Stimulated activated CD8-positive, alpha-beta memory T cell treated with anti-CD3 and anti-CD28 coated beads, Interleukin-2, amount 100 ng/mL, for 1 hour (primary cell): ENCODE measurements at regions not wholly inside any gene's neighbourhood (a gene's known extent, or its start where the extent isn't known, plus 50 kb on each side); places are given as distances from the start of the nearest gene placed in this dataset.
"Not testable (repeated sequence)": the region's sequence is repeated elsewhere in the genome, so short reads cannot be mapped to it uniquely, and the experiment has no call there.

Source experiments
- DNase-seq, 2 donors: peaks; one replicate each; pipeline ENCODE4 v3.0.0-alpha.2; 2020; ENCODE audit warnings: low read depth in 2 of 2

- no peak for DNase-seq
Measured at GRCh38 chr5:167843881-167844572, 447.4 kb upstream of the WWC1 start.

DNA sequence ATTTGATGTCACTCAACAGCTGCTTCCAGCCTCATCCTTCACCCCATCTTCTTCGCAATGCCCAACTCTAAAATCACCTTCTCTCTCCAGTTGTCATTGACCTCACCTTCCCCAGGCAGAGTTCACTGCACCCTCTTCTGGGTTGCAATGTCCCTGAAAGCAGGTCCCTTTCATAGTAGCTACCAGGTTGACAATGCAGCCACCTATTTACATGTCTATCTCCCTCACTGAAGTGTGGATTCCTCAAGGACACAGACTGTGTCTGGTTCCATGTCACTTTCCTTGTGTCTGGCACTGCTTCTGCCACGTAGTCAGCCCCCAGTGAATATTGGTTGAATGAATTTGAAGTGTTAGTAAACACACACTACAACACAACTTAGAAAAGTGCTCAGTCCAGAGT is 445.5 kb upstream of the WWC1 start:
- no peak for DNase-seq

- DNase-seq, result no peak
Measured at GRCh38 chr5:167849874-167850273, 441.6 kb upstream of the WWC1 start.

DNA sequence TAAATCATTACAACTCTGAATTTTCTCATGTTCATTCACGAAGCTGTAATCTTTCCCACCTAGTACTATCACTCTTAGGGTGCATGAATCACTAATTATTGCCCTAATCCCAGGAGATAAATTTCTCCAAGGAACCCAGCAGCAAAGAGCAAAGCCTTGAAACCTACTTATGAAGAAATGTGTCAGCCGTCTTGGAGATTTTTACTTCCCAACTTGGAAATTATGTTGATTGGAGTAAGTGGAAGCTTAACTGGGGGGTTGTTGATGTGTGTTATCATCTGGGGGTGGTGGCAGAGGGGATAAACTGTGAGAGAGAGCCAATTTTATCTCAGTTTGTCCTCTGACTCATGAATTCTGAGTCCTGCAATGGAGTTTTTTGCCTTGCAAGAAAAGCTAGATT is 440.5 kb upstream of the WWC1 start:
- DNase-seq, result no peak

DNA sequence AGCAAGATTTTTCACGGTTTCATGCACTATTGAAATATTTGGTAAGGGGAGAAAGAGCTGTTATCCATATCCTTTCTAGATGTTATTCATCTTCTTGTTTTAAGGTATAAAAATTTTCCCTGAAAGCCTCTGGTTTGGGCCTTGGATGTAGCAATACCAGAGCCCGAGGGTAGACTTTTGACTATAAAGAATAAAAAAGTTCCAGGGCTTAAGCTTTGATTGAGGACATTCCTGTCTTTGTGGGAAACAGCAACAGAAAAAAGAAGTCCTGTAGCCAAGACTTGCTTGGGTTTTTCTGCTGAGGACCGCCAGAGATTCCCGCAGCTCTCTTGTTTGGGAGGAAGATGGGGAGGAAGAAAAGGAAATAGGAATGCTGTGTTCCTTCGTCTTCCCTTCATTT is 440.0 kb upstream of the WWC1 start:
- DNase-seq, result no peak

GRCh38 chr5:167852515-167852914 is 438.9 kb upstream of the WWC1 start:
- DNase-seq, result no peak

GRCh38 chr5:167853421-167853820 is 438.0 kb upstream of the WWC1 start:
- DNase-seq, result no peak

DNA sequence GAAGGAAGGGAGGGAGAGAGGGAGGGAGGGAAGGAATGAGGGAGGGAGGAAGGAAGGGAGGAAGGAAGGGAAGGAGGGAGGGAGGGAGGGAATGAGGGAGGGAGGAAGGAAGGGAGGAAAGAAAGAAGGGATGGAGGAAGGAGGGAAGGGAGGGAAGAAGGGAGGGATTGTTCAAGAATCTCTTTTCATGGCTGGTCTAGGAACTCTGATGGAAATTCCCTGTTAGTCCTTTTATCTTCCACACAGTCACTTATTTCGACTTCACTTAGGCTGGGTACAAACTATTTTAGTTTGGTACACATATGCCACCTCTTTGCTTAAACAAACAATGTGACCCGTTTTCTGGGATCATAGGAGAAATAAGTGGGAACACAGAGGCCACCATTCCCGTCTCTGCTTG is 435.6 kb upstream of the WWC1 start:
- DNase-seq, result no peak

DNA sequence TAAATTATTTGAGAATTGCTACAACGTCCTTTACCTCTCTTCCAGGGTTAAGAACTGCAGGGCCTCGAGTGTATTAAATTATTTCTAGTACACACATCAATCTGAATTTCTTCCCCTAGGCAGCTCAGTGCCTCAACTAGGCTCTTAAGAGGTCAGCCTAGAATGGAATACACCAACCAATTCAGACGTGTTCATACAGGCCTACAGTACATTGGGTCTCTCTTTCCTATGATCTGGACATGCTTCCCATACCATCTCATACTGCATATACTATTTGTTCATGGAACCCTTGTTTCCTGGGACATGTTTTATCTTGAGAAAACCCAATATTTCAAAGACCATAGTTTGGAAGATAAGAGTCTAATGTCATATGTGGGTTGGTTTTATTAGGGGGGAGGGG is 434.1 kb upstream of the WWC1 start:
- DNase-seq, result no peak

GRCh38 chr5:167858186-167858855 is 433.1 kb upstream of the WWC1 start:
- not testable (repeated sequence) for DNase-seq

GRCh38 chr5:167861129-167861927 is 430.1 kb upstream of the WWC1 start:
- no peak for DNase-seq

- DNase-seq, result no peak
Measured at GRCh38 chr5:167861928-167862426, 429.5 kb upstream of the WWC1 start.

- DNase-seq, result no peak
Measured at GRCh38 chr5:167863883-167864282, 427.6 kb upstream of the WWC1 start.

- DNase-seq, result no peak
Measured at GRCh38 chr5:167864801-167865200, 426.6 kb upstream of the WWC1 start.

- no peak for DNase-seq
Measured at GRCh38 chr5:167866797-167867196, 424.6 kb upstream of the WWC1 start.

DNA sequence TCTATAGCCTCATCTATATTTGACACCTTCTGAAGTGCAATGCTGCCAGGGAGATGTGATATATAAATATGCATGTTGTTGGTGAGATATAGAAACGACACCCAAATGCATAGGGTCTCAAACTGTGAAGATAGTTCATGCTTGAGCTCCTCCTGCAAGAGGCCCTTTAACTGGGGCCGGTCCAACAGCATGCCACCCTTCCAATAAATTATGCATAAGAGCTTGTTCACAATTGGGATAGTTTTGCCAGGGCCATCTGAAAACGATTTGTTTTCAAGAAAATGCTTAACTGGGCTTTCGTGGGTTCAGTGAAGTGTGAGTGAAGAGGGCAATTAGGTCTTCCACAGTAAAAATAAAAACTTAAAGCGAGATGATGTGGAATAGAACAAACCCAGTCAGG is 424.2 kb upstream of the WWC1 start:
- DNase-seq, result no peak

DNA sequence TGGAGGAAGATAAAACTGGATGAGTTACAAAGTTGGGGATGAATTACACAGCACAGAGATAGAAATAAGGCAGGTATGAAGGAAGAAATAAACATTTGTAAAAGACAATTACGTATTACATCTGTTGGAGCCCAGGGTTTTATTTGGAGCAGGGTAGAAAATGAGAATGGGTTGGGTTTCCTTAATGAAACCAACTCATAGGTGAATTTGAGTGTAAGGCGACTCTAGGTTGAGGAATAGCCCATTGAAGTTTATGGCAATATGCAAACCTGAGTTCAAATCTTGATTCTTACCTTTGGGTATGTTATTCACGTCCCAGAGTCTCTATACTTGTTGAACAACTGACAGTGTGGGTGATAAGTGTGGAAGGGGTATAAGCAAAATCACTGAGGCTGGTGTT is 422.3 kb upstream of the WWC1 start:
- DNase-seq, result no peak

DNA sequence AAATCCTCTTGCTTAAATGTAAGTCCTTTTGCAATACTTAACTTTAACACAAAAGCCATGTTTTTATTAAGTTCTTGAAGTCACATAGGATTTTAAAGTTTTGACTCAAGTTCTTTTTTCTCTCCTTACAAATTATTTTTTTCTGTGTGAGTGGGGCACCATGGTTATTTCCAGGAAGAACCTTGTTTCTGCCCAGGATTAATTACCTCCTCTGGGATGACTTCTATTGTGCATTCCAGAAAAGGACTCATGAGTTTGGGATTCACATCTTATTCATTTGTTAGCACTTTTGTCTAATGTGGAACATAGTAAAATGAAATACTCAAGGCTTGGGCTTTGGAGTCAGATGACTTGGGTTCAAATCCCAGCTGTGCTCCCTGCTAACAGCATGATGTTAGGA is 421.4 kb upstream of the WWC1 start:
- DNase-seq, result no peak

DNA sequence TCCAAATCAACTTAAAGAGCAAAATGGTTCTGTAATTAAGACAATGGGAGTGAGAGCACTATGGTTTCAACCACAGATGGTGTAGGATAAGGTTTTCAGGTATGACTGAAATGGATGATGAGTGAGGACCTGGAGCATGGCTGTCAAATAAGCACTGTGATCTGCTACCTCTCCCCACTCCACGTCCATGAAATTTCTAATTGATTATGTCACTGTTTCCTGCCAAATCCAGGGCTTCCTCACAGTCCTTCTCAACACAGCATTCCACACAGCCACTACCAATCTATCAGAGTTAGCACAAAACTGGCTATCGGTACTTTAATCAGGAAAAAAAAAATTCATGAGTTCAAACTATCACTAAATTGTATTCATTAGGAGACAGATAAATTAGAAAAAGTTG is 420.4 kb upstream of the WWC1 start:
- DNase-seq, result no peak

GRCh38 chr5:167872791-167873190 is 418.7 kb upstream of the WWC1 start:
- no peak for DNase-seq

DNA sequence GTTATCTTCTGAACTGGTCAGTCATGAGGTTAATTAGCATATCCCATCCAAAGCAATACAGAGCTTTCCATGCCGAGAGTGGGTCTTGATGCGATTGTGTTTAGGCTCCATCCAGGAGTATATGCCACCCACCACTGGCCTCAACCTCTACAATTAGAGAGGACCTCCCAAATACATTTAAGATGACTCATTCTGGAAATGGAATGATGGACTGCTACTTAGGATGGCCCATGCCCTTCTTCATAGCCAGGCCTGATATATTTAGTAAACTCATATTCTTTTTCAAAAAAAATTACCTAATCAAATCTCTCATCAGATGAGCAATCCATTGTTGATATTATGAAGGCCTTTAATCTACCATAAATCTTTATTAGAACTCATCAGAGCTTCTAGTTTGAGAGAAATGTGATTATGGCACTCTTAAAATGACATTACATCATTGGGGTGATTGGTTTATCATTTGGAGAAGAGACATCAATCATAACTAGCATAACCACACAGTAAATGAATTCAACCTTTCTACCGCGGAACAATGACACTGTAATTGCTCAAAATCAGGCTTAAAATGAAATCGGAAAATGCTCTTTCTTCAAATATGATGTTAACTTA is 414.2 kb upstream of the WWC1 start:
- DNase-seq, result no peak

DNA sequence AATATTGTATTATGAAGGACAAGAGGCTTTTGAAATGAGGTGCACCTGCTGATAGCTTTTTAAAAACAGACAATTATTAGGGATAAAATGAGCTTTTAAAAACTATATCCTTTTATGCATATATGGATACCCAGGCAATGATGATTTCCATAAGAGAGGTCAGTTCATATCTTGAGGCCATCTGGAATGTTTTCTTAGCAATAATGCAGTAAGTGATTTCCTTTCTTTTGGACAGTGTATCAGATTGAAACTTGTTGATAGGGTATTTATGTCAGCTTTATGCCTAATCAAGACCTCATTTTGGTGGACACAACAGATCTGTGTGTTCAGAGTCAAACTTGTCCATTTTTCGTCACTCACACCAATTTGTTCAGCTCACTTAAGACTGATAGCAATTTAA is 413.5 kb upstream of the WWC1 start:
- DNase-seq, result no peak
